ENCODE measurements at regions not wholly inside any gene's neighbourhood (a gene's known extent, or its start where the extent isn't known, plus 50 kb on each side); places are given as distances from the start of the nearest gene placed in this dataset.
A peak's percentile ranks its signal among the peaks of the same experiment; 100 is the strongest.

DNA sequence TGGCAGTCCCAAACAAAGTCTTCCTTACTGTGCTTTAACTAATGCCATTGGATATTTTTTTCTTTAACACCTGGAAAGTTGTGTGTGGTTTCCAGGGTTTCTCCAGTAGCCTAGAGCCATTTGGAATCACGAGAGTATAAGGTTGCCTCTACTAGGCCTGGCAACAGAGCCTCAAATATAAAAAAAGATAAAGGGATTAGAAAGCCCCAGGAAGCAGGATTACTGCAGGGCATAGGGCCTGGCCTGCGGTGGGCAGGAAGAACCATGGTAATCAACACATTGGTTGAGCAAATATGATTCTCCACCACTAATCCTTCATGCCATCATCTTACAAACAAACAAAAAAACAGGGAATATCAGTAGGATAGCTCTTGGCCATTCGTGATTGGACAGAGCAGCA is 177.8 kb upstream of the GGTLC1 start:
- DNase-seq (ENCODE audit: low spot score) = no peak

DNA sequence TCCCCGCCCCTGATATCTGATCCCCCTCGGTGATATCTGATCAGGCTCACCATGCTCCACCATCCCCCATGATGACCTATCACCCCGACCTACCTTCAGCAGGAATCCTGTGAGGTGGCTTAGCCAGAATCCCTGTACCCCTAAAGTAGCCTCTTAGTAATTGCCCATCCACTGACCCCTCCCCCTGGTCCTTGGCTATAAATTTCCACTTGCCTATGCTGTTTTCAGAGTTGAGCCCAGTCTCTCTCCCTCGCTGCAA is 177.5 kb upstream of the GGTLC1 start:
- no peak for DNase-seq (ENCODE audit: low spot score)

DNA sequence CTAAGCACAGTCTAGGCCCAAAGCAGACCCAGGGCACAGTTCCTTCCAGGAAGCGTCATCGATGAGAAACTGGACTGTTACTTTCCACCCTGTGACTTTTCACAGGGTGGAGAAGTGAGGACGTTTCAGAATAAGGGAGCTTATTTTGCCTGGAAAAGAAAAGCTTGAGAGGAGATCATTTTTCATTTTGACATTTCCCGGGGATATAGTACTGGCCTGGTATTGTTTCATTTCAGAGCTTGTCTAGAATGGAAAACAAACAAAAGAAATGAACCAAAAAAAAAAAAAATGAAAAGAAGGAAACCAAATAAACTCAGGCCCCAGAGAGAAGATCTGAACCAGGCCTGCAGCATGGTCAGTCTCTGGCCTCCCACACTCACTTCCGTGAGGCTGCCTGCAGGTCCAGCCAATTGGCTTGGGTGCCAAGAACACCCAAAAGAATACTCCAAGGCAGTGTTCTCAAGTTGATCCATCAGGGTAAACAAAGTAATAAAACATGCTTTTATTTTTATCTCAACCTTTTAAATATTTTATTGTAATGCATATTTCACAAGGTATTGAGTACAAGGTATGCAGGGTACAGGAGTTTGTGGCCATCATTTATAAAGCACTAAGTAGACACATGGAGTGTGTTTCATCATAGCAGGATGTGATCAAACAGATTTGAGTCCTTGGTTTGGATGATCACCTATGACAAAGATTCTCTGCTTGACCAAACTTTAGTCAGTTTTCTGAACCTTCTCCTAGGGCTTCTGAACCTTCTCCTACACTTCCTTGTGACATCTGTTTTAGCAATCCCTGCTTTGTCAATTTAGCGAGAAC is 176.9 kb upstream of the GGTLC1 start:
- DNase-seq (ENCODE audit: low spot score) = no peak

DNA sequence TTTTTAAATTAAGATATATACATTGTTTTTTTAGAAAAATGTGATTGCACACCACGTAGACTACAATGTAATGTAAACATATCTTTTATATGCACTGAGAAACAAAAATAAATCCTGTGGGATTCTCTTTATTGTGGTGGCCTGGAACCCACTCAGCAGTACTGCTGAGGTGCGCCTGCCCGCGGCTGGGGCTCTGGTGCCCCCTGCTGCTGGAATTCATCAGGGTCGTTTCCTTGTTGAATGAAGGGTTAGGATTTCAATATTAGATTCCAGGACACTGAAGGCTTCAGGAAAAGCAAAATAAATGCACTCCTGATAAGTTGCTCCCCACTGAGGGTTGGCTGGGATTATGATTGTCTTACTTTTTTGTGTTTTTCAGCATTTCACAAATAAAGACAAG is 175.8 kb upstream of the GGTLC1 start:
- peak; percentile 45 for DNase-seq (ENCODE audit: low spot score)

DNA sequence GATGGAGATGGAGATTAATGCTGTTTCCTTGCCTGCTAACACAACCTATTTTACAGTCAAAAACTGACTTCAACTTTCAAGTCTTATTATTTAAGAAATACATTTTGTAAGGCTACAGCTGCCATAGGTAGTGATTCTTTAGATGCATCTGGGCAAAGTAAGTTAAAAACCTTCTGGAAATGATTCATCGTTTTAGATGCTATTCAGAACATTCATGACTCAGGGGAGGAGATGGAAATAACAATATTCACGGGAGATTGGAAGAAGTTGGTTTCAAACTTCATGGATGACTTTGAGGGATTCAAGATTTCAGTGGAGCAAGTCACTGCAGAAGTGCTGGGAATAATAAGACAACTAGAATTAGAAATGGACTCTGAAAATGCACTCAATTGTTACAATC is 174.9 kb upstream of the GGTLC1 start:
- no peak for DNase-seq (ENCODE audit: low spot score)

DNA sequence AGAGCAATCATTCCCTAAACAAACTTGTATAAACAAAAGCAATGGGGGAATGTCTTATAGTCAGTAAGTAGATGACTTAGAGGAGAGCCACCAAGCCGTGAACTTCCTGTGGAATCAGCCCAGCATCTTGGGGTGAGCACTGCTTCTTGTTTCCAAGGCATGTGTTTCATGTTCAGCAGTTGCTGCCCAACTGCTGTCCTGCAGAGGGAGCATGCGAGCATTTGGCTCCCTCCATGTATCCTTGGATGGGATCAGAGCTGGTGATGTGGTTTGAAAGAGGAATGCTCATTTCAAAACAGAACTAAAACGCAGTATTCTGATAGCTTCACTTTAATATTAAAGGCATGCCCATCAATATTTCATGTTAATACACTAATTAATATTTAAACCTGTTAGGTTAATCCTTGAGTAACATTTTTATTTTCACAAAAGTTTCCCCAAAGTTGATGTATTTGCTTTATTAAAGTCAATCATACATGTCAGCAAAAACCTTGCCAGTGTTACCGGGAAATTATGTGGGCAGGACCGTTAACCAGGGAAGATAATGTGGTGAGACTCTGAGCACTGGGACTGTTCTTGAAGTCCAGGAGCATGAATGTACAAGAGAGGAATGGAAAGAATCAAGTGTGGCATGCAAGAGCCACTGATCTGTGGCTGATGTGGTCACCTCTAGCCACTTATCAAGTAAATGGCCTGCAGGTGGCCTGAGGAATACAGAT is 172.1 kb upstream of the GGTLC1 start:
- DNase-seq (ENCODE audit: low spot score) = peak; percentile 79

DNA sequence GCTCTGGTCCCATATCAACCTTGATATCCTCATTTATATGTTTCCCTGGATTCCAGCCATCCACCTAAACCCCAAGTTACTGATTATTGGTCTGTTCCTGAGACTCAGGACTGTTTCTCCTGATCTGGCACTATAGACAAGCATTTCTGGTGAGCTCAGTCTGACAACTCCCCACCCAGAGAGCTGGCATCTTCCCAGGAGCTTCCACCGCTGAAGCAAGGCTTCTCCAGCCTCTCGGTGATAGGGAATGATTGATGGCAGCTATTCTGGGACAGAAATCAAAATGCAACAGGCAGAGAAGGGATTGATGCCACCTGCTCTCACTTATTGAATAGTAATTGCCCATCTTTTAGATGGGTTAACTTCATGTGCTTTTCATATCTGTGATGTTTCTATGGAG is 169.7 kb upstream of the GGTLC1 start:
- peak; percentile 56 for DNase-seq (ENCODE audit: low spot score)

DNA sequence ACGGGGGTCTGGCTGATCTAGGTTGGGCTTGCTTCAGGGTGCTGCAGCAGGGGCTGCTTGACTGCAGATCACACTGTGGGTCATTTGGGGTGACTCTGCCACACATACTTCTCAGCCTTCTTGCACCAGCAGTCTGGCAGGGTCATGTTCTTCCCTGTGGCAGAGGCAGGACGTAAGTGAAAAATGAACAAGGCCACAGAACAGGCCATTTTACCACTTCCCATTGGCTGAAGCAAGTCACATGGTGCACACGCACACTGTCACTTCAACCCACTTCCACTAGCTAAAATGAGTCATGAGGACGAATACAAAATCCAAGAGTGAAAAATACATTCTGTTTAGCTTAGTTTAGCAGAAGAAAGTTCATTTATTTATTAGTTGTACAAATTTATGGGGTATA is 168.6 kb upstream of the GGTLC1 start:
- no peak for DNase-seq (ENCODE audit: low spot score)

DNA sequence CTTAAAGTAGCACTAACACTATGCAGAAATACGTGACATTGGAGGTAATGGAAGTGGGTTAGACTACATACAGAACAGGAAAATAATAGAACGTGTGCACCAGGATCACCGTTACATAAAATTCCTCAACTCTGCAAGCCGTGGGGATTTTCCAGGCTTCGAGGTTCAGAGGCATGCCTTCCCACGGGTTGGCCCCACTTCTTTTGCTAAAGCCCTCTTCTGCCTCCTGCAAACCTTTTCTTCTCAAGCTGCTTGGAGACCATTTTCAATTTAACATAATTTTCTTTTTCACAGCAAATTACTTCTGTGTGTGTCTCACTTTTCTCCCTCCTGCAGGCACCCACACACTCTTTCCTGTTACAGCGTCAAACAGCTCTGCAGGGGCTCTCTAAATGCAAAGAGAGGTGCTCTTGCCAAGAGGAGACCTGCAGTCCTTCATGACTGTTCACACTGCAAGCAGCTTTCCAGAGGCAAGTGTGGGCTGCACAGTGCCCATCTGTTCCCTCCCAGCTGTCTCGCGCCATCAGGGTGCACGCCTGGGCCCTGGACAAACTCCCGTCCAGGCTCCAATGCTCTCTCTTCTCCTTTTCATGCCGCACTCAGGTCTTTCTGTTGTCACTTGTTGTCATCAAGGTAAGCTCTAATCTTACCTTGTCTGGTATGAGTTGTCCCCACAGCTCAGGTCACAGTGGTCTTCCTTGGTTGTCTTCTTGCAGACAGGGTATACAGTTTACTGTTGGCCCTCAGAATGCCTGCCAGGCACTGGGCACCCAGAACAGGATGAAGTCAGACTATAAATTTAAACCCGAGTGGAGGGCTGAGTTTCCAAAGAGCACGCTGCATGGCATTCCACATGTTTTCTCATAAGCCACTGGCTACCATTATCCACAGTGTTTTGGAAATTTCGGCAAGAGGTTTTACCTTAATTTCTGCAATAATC is 164.8 kb upstream of the GGTLC1 start:
- DNase-seq (ENCODE audit: low spot score) = no peak

DNA sequence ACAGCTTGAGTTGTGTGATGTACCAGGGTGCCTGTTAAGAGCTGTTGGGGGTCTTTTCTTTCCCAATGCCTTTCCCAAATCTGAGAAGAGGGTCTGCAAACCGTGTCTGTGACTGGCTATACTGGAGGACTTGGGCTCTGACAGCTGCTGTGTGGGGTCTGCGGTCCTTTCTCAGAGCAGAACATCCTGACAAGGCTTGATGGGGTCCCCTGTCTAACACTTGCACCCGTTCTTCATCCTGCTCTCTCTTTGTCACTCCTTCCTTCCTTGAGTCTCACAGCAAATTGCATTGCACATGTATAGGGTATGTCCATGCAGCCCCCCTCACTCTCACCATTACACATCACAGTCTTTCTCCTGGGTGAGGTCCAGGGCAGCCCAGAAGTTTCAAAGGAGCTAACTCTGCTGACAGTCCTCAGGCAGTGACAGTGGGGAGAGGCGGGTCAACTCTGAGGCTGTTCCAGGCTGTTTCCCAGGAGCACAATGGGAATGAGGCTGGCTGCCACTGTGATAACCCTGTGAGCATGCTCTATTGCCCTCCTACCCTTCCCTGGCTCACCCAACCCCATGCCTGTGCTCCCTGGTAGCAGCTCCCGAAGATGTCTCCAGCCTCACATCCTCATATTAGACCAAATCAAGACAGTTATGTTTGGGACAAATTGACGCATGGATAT is 163.2 kb upstream of the GGTLC1 start:
- no peak for DNase-seq (ENCODE audit: low spot score)

DNA sequence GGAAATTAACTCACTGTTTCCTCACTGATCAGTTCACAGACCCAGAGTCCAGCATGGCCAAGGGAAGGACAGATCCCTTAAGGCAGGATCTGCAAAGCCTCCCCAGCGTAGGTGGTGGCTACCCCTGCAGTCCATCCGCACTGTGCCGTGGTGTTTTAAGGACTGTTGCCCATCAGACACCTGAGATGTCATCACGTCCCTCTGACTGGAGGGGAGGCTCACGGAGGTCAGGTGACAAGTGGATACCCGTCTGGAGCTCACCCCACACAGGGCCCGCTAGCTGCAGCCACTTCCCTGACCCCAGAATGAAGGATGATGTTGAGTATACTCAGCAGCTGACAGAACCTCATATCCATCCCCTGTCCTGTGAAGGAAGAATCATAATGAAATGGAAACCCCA is 161.8 kb upstream of the GGTLC1 start:
- DNase-seq (ENCODE audit: low spot score) = no peak

DNA sequence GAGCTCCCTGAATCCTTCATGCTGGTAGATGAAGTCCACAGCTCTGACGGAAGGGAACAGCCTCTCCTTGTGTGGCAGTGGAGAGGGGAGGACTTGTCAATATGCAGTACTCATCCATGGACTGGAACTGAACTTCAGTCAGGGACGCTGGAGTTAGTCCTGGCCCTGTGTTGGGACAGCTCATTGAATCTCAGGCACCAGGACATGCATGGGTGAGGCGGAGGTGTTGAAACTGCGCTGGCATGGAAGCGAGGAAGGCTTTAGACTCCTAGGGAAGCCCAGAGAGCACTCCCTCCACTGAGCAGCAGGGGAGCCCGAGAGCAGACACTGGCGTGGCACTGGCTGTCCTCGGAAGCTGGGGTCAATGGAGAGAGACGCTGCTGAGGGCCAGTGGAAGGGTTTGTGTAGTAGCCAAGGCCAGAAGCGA is 161.3 kb upstream of the GGTLC1 start:
- peak; percentile 75 for DNase-seq (ENCODE audit: low spot score)

DNA sequence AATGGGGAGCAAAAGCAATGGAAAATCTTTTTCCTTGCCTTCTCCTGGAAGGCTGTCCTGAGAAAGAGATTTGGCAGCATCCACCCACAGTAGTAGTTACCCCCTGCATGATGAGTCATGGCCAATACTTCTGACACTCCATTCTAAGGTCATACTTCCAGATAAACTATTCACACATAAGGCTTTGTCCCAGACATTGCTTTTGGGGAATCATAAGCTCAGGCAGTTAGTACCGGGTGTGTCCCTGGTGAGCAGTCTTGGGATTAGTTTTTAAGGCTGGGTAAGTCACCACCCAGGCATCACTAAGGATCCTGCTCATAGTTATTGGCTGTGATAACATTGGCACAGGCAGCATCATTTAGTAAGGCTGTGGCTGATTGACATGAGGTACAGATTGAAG is 160.6 kb upstream of the GGTLC1 start:
- peak; percentile 79 for DNase-seq (ENCODE audit: low spot score)

DNA sequence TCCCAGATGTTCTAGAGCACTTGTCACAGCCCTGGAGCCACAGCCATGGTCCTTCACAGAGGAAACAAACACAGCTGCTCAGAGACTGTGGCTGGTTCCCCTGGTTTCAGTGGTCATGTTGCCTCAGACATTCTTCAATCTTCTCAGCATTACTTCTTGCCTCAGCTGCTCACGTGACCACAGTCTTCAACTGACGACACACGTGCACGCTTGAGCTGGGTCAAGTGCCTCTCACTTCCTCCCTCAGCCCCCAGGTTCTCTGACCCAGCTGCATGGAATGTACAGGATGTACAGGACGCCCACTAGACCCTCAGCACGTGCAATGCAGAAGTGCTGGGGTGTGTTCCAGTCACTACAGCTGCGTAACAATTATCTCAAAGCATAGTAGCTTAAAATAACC is 159.8 kb upstream of the GGTLC1 start:
- DNase-seq (ENCODE audit: low spot score) = peak; percentile 24

DNA sequence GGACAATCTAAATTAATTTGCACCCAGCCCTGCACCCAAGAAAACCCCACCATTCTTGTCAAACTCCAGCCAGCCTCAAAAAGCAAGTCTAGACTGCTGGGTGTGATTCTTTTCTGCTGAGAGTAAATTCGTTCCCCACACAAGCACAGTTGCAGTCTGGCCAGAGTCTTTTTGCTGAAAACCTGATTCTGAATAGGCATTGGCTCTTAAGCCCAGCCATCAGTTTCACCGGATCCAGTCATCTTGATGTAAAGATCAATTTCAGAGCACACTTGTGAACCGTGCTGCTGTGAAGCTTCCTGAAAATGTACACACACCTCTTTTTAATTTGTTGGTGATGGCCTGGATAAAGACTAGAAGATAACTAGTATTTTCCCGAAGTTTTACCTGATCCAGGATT is 159.4 kb upstream of the GGTLC1 start:
- DNase-seq (ENCODE audit: low spot score) = no peak

DNA sequence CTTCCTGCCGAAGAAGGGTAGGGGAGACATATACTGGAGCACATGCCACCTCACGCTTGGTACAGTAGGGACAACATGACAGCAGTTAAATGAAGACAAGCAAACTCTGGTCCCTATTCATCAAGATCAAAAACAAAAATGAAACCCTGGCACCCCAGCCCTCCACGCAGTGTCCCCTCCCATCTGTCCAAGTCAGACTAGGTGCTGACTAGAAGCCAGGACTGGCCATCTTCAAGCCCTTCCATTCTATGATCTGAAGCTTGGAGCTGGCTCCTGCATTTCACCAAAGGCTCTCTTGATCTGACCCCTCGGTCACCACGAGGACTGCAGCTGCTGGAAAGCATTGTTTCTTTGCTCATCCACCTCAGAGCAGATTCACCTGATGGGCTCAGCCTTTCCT is 158.9 kb upstream of the GGTLC1 start:
- no peak for DNase-seq (ENCODE audit: low spot score)

DNA sequence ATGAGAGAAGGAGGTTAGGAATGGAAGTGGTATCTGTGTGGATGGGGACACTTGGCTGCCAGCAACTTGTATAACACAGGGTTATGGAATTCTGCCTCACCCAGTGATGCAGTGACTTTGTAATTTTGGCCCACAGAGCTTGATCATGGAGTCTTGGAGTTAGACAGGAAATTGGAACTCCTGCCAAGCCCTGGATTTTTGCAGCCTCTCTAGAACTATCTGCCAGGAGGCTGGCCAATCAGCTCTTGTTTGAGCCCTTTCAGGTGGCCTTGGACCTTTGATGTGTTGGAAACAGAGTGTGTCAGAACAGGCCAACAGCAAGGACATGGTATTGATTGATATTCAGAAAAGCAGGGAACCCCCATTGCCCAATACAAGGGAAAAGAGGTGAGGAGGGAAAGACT is 157.7 kb upstream of the GGTLC1 start:
- peak; percentile 89 for DNase-seq (ENCODE audit: low spot score)

DNA sequence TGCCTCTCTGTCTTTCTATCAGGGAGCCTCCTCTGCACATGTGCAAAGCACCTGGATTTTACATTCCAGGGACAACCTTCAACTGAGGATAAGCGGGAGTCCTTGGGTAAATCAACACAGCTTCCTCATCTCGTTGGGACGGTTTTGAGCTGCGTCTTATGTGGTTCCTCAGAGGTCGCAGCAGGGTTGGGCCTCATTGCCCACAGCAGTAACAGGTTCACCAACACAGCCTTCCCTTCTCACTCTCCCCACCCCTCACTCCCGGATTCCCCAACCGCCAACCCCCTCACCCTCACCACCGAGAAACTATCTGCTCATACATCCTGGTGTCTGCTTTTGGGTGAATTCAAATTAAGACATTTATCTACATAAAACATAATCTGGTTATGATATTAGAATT is 155.8 kb upstream of the GGTLC1 start:
- no peak for DNase-seq (ENCODE audit: low spot score)

DNA sequence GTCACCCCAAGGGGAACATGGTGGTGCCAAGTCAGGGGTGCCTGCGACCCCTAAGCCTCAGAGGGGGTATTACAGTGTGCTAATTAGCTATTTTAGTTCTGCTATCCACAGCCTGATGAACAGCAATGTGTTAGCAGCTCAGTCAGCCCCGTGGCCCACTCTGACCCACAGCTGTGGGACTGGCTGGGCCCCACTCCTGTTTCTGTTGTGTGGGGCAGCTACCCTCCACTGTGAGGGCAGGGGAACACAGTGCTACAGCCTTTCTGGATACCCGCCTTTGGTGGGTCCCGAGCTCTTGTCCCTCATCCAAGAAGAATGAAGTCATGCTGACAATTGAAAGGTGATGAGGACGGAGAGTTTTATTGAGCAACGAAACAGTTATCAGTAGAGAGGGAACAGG is 152.5 kb upstream of the GGTLC1 start:
- no peak for DNase-seq (ENCODE audit: low spot score)

DNA sequence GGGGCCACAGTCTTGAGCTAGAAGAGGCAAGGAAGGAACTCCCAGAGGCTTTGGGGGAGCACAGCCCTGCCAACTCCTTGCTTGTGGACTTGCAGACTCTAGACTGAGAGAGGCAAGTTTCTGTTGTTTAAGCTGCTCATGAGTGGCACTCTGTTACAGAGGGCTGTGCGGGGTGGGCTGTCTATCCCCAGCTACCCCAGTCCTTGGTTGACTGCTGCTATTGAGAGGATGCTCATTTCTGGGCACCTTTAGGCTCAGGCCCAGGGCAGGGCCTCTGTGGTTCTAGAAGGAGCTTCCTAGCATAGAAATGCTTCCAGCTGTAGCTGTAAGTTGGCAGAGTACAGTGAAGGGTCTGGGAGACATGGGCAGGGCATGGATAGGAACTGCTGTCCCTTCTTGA is 151.3 kb upstream of the GGTLC1 start:
- DNase-seq (ENCODE audit: low spot score) = no peak

DNA sequence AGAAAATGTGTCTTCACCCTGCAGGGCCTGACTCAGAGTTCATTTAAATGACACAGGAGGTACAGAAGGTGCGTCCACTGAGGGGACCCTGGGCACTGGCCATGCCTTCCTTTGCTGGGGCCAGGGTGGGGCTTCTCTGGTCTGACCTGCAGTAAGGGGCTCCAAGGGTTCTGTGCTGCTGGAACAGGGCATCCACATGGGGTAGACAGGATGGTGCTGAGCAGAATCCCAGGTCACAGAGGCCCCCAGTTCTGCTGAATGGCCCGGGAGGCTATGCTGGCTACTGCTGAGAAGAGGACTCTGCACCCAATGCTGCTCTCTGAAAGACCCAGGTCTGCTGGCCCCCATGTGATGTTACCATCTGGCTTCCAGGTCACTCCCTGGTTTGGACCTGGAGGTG is 150.4 kb upstream of the GGTLC1 start:
- DNase-seq (ENCODE audit: low spot score) = no peak

DNA sequence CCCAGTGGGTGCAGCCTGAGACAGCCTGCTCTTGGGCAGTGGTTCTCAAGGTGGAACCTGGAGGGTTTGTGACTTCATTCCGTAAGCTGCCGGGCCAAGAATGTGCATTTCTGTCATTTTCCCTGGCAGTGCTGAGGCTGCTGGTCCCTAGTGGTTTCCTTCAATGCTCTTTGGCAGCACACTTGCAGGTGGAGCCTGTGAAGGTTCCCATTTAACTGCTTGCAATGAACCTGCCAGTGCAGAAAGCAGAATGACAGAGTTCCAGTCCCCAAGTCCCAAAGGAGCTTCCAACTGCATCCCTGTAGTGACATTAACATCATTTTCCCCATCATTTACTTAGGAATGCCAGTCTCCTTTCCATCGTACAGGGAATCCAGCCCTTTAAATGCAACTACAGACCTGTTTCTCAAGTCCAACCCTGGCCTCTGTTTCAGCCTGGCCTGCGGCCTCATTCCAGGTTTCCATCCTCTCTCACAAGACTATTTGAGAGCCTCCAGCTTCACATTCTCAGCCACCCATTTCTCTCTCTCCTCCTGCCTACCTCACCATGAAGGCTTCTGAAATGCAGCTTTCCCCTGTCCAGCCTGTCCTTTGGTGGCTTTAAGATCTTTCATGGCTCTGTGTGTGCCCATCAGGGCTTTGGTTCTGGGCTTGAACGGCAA is 149.7 kb upstream of the GGTLC1 start:
- no peak for DNase-seq (ENCODE audit: low spot score)

All from kidney tubule cell (primary cell).